AG08395 (cell line): ENCODE measurements at regions not wholly inside any gene's neighbourhood (a gene's known extent, or its start where the extent isn't known, plus 50 kb on each side); places are given as distances from the start of the nearest gene placed in this dataset.
"Not testable (repeated sequence)": the region's sequence is repeated elsewhere in the genome, so short reads cannot be mapped to it uniquely, and the experiment has no call there.

Source experiments
- DNase-seq: peaks from one replicate; pipeline ENCODE4 v3.0.0; 2012; ENCODE audit warnings: mixed read lengths, low spot score

GRCh38 chr1:229859026-229859425, 208.0 kb upstream of the GALNT2 start:
- no peak for DNase-seq

- DNase-seq = no peak
These were observed 206.1 kb upstream of the GALNT2 start for GRCh38 chr1:229860926-229861325.

- DNase-seq = no peak
These were observed 204.8 kb upstream of the GALNT2 start for GRCh38 chr1:229862017-229862774.

GRCh38 chr1:229863651-229864545, 203.1 kb upstream of the GALNT2 start:
- DNase-seq = no peak

GRCh38 chr1:229864686-229865230, 202.3 kb upstream of the GALNT2 start:
- DNase-seq = no peak

- DNase-seq = not testable (repeated sequence)
These were observed 201.7 kb upstream of the GALNT2 start for GRCh38 chr1:229865321-229865720.

GRCh38 chr1:229867726-229868125, 199.3 kb upstream of the GALNT2 start:
- DNase-seq = no peak

- no peak for DNase-seq
These were observed 197.8 kb upstream of the GALNT2 start for GRCh38 chr1:229869240-229869639.

- no peak for DNase-seq
These were observed 197.4 kb upstream of the GALNT2 start for GRCh38 chr1:229869687-229870086.

GRCh38 chr1:229870381-229870780, 196.7 kb upstream of the GALNT2 start:
- no peak for DNase-seq

GRCh38 chr1:229871078-229871676, 195.9 kb upstream of the GALNT2 start:
- DNase-seq = no peak

- DNase-seq = no peak
These were observed 192.9 kb upstream of the GALNT2 start for GRCh38 chr1:229874136-229874535.

GRCh38 chr1:229874609-229875008, 192.4 kb upstream of the GALNT2 start:
- no peak for DNase-seq

- DNase-seq = no peak
These were observed 192.0 kb upstream of the GALNT2 start for GRCh38 chr1:229875086-229875485.

GRCh38 chr1:229879746-229880145, 187.3 kb upstream of the GALNT2 start:
- no peak for DNase-seq

GRCh38 chr1:229880271-229881170, 186.5 kb upstream of the GALNT2 start:
- DNase-seq = no peak

- no peak for DNase-seq
These were observed 184.4 kb upstream of the GALNT2 start for GRCh38 chr1:229882621-229883020.

GRCh38 chr1:229883504-229884200, 183.4 kb upstream of the GALNT2 start:
- DNase-seq = no peak

- DNase-seq = no peak
These were observed 182.3 kb upstream of the GALNT2 start for GRCh38 chr1:229884765-229885164.

GRCh38 chr1:229885568-229886495, 181.2 kb upstream of the GALNT2 start:
- no peak for DNase-seq
